ENCODE measurements at regions not wholly inside any gene's neighbourhood (a gene's known extent, or its start where the extent isn't known, plus 50 kb on each side); places are given as distances from the start of the nearest gene placed in this dataset.

DNA sequence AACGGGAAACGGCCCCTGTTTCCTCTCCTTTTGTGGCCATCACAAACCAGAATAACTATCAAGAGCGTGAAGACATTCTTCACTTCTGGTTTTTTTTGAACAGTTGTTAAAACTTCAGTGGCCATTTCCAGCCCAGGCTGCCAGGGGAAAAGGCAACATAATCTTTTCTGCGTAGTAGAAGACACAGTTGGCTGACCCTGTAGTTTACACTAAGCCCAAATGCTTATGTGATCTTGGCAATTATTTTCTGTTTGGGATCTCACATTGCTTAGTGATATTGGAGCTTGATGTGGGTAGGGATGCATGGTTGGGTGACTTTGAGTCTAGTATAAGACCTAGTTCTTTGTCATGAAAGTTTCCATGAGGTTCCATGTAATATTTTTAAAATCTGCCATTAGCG is 449.4 kb upstream of the CDH4 start:
- Mint-ChIP-seq H3K9me3 (peaks cover 6% of the 10 kb centered on the region), H3K27me3 (no peaks in the 10 kb centered on the region), H3K36me3 (no peaks in the 10 kb centered on the region), H3K4me1 (no peaks in the 10 kb centered on the region), H3K27ac (no peak overlapping the region), H3K4me3 (no peak overlapping the region)
- no peak for DNase-seq

DNA sequence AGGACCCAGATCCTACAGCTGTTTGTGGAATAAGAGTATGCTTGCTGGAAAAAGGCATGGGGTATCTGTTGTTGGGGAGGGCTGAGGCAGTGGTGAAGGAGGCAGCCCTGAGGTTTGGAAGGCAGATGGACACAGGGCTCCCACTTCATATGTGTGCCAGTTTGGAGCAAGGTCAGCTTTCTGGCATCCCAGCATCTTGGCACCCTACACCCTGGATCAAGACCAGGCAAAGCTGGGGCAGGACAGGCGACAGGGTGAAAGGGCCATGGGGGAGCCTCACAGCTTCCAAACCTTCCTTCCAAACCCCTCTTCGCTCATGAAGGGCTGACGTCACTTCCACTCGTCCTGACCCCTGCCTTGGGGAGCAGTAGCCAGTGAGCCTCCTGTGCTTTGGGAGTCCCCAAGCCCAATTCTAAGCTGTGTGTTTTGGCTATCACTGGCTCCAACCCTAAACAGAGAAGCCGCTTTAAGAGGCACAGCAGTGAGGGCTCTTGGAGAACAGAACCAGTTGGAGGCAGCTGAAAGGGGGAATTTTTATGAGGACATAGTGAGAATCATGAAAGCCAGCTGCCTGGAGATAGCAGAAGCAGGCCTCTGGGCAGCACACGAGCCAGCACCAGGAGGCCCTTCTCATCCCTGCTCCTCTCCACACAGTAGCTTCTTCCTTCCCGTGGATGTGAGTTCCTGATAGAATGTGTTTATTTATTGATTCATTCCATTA is 448.6 kb upstream of the CDH4 start:
- H3K27me3 Mint-ChIP-seq: no peaks in the 10 kb centered on the region
- DNase-seq: no peak
- H3K4me3 Mint-ChIP-seq: no peak overlapping the region
- H3K36me3 Mint-ChIP-seq: no peaks in the 10 kb centered on the region
- peaks cover 6% of the 10 kb centered on the region for H3K9me3 Mint-ChIP-seq
- no peaks in the 10 kb centered on the region for H3K4me1 Mint-ChIP-seq
- no peak overlapping the region for H3K27ac Mint-ChIP-seq

DNA sequence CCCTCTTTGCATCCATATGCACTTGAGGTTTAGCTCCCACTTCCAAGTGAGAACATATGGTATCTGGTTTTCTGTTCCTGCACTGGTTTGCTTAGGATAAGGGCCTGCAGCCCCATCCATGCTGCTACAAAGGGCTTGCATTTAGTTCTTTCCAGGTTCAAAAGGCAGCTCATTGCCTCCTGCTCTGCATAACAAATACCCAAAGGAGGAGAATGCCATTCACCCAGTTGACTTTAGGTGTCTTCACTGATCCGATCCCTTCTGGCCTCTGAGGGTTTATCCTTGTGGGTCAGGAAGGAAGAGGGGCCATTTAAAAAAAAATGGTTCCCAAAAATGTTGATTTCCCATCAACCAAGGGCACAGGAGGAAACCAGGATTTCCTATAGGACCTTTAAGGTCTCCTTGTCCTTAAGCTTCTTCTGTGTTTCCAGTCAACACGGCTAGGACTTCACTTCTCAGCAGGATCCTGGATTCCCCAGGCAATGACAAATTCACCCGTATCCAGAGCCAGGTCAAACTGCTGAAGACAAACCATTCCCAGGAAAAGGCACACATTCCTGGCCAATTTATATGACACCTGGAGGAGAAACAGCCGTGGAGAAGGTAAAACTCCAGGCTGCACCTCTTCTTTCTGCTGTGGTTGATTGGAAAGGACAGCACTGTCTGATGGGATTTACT is 447.7 kb upstream of the CDH4 start:
- Mint-ChIP-seq H3K4me3 (no peak overlapping the region), H3K27ac (no peak overlapping the region), H3K27me3 (no peaks in the 10 kb centered on the region), H3K4me1 (no peaks in the 10 kb centered on the region), H3K9me3 (peaks cover 6% of the 10 kb centered on the region), H3K36me3 (no peaks in the 10 kb centered on the region)
- DNase-seq: no peak

DNA sequence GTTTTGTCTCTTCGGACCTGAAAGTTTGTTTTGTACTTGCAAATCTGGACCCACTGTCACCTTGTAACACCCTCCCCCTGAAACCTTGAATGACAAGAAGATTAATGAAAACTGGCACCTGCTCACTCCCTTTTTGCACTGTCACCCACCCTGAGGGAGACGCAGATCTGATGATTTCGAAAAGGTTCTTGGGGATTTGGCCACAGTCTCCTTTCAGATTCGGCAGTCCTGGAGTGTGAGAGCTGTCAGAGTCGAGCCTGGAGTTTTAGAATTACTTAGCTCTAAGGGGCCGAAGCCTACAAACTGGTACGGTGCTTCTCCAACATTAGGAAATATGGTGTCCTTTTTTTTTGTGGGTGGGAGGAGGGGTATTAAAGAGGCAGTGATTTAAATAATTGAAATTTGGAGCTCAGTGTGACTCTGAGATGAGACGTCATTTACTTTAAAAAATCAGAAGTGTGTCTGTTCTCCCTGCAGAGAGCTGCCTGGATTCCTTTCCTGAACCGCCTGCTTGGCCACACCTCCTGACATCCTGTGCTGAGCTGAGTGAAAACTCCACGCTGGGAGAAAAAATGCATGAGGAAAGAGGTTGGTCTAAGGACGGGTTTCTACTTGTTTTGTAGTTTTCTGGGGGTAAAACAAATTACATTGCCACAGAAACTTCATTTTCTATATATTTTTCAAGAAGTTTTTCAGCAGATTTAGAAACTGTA is 447.0 kb upstream of the CDH4 start:
- no peak for DNase-seq
- no peak overlapping the region for H3K27ac Mint-ChIP-seq
- no peaks in the 10 kb centered on the region for H3K36me3 Mint-ChIP-seq
- no peaks in the 10 kb centered on the region for H3K4me1 Mint-ChIP-seq
- no peak overlapping the region for H3K4me3 Mint-ChIP-seq
- H3K27me3 Mint-ChIP-seq: no peaks in the 10 kb centered on the region
- H3K9me3 Mint-ChIP-seq: peaks cover 3% of the 10 kb centered on the region

DNA sequence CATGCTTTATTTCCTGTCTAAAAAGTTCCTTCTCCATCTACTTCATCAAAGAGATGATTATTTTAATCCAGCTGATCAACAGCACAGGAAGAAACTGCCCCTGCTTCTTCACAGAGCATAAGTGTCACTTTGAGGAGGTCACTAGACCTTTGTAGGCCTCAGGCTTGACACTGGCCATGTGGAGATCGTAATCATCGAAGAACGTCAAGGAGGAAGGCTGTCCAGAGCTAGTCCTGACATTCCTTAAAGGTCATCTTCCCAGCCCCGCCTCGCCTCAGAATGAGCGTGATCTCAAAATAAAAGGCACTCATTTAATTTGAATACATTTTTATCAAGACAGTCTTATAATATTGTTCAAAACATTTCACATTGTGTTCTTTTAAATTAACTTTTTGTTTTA is 445.7 kb upstream of the CDH4 start:
- H3K9me3 Mint-ChIP-seq: peaks cover 5% of the 10 kb centered on the region
- no peaks in the 10 kb centered on the region for H3K4me1 Mint-ChIP-seq
- H3K27me3 Mint-ChIP-seq: no peaks in the 10 kb centered on the region
- no peak overlapping the region for H3K4me3 Mint-ChIP-seq
- H3K27ac Mint-ChIP-seq: no peak overlapping the region
- no peak for DNase-seq
- H3K36me3 Mint-ChIP-seq: no peaks in the 10 kb centered on the region

DNA sequence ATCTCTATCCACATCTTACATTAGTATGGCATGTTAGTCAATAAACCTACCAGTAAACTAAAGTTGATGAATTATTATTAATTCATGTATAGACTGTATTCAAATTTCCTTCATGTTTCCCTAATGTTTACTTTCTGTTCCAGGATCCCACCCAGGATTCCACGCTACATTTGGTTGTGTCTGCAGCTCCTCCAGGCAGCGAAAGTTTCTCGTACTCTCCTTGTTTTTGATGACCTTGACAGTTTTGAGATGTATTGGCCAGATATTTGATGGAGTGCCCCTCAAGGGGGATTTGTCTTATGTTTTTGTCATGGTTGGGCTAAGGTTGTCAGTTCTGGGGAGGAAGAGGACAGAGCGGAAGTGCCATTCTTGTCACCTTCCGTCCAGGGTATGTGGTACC is 445.2 kb upstream of the CDH4 start:
- Mint-ChIP-seq H3K4me3 (no peak overlapping the region), H3K27me3 (no peaks in the 10 kb centered on the region), H3K27ac (no peak overlapping the region), H3K9me3 (peaks cover 9% of the 10 kb centered on the region), H3K4me1 (no peaks in the 10 kb centered on the region), H3K36me3 (no peaks in the 10 kb centered on the region)
- DNase-seq: no peak

DNA sequence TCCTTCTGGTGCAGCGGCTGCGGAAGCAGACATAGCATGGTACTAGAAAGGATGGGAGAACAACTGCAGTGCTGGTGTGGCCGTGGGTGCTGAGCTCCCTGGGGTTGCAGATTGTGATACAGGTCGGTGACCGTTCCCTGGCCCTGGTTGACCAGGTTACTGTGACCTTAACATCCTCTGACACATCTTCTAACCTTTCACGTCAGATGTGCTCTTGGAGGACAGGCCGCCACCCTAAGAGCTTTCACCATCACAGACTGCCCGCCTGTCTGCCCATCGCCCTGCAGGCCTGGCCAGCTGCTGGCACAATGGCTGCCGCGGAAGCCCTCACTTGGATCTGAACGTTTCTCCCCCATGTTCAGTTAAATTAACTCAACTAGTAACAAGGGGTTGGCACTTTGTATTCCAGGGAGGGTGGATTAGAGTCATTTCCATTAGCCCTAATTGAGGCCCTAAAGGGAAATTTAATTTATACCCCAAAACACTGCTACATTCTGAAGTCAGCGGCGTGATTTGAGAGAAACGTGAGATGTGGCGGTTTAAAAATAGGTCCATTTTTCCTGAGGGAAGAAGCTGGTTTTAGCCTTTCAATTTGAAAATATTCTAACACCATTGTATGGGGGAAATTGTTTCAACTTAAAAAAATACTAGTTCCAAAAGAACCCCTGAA is 443.9 kb upstream of the CDH4 start:
- Mint-ChIP-seq H3K9me3 (peaks cover 9% of the 10 kb centered on the region), H3K27me3 (no peaks in the 10 kb centered on the region), H3K27ac (no peak overlapping the region), H3K36me3 (no peaks in the 10 kb centered on the region), H3K4me1 (no peaks in the 10 kb centered on the region), H3K4me3 (no peak overlapping the region)
- no peak for DNase-seq

DNA sequence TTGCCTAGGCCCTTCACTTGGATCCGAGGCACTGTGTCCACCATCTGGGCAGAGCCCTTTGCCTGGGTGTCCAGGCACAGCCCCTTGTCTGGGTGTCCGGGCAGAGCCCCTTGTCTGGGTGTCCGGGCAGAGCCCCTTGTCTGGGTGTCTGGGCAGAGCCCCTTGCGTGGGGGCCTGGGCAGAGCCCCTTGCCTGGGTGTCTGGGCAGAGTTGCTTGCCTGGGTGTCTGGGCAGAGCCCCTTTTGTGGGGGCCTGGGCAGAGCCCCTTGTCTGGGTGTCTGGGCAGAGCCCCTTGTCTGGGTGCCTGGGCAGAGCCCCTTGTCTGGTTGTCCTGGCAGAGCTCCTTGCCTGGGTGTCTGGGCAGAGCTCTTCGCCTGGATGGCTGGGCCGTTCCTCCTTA is 443.4 kb upstream of the CDH4 start:
- Mint-ChIP-seq H3K27ac (no peak overlapping the region), H3K4me1 (no peaks in the 10 kb centered on the region), H3K9me3 (peaks cover 9% of the 10 kb centered on the region), H3K27me3 (no peaks in the 10 kb centered on the region), H3K36me3 (no peaks in the 10 kb centered on the region), H3K4me3 (no peak overlapping the region)
- DNase-seq: no peak

DNA sequence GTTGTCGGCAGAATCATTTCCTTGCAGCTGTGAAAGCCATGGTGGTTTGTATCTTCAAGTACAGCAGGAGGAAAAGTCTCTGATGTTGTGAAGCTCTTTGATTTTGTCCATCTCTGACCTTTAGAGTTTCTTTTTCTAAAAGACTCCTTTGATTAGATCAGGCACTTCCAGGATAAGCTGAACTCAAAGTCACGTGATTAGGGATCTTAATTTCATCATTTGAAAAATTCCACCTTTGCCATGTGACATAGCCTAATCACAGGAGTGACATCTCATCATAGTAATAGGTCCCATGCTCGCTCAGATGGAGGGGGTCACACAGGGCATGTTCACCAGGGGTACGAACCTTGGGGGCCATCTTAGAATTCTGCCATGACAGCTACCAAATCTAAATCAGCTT is 441.5 kb upstream of the CDH4 start:
- H3K36me3 Mint-ChIP-seq: no peaks in the 10 kb centered on the region
- peaks cover 9% of the 10 kb centered on the region for H3K9me3 Mint-ChIP-seq
- no peak overlapping the region for H3K27ac Mint-ChIP-seq
- no peaks in the 10 kb centered on the region for H3K27me3 Mint-ChIP-seq
- no peak for DNase-seq
- no peaks in the 10 kb centered on the region for H3K4me1 Mint-ChIP-seq
- H3K4me3 Mint-ChIP-seq: no peak overlapping the region

DNA sequence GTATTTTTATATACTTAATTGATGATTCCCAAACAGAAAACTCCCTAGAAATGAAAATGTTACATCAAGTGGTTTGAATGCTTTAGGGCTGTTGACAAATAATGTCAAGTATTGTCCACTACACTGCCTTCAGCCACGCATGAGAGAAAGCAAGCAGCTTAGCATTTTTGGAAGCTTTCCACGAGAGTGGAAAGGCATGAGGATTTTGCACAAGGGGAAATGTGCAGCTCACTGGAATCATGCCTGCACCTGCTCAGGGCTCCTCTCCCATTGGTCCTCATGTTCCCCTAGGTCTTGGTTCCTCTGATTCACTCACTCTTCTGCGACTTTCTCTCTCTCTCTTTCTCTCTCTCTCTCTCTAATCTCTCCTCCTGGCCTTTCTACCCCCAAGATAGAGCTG is 439.5 kb upstream of the CDH4 start:
- no peaks in the 10 kb centered on the region for H3K36me3 Mint-ChIP-seq
- H3K27me3 Mint-ChIP-seq: no peaks in the 10 kb centered on the region
- H3K9me3 Mint-ChIP-seq: peaks cover 9% of the 10 kb centered on the region
- no peaks in the 10 kb centered on the region for H3K4me1 Mint-ChIP-seq
- H3K27ac Mint-ChIP-seq: no peak overlapping the region
- no peak for DNase-seq
- H3K4me3 Mint-ChIP-seq: no peak overlapping the region

DNA sequence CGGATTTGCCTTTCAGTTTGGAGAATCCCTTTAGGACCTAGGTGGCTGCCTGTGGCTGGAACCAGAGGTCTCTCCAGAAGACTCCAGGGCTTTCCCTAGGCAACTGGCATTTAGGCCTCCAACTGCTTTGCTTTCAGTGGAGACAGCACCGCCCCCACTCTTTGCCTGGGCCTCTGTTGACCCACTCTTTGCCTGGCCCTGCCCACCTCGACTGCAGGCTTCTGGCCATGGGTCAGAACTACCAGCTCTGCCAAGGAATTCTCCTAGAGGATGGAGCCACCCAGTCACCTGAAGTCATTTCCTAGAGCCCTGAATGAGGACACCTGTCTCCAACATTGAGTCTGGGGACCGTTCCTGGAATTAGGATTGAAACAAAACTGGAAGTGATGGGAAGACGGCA is 439.0 kb upstream of the CDH4 start:
- Mint-ChIP-seq H3K36me3 (no peaks in the 10 kb centered on the region), H3K4me3 (no peak overlapping the region), H3K4me1 (no peaks in the 10 kb centered on the region), H3K27me3 (no peaks in the 10 kb centered on the region), H3K27ac (no peak overlapping the region), H3K9me3 (peaks cover 9% of the 10 kb centered on the region)
- no peak for DNase-seq

DNA sequence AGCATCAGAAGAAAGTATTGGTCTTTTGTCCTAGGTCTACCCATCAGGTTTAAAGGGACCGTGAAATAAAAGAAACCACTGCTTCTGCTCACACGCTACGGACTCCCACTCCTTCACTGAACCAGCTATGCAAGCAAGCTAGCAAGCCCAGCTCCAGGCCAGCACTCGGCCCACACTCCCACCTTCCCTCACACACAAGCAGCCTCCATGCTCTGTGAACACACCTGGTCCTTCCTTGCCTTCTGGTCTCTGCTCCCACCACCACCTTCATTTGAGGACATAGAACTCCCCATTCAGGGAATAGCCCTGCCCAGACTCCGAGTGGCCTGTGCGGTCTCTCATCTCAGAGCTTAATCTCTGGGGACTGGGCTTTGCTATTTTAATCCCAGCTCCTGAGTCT is 436.4 kb upstream of the CDH4 start:
- H3K27ac Mint-ChIP-seq: no peak overlapping the region
- peaks cover 7% of the 10 kb centered on the region for H3K27me3 Mint-ChIP-seq
- no peaks in the 10 kb centered on the region for H3K36me3 Mint-ChIP-seq
- H3K4me3 Mint-ChIP-seq: no peak overlapping the region
- H3K4me1 Mint-ChIP-seq: no peaks in the 10 kb centered on the region
- H3K9me3 Mint-ChIP-seq: peaks cover 9% of the 10 kb centered on the region
- no peak for DNase-seq

DNA sequence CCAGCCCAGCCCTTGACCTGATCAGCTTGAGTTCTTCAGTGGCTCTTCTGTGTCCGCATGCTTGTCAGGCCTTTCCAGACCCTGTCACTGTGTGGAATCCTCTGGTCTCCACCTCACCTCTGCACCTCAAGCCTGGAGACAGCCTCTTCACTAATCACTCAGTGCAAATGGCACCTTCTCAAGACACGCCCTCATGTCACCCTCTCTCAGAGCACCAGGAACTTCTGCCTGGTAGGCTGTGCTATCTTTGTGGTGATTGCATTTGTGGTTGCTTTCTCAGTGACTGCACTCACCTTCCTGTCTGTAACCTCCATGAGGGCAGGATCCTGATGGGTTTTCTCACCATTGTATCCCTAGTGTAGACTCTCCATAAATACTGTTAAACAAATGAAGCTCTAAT is 435.2 kb upstream of the CDH4 start:
- Mint-ChIP-seq H3K27me3 (peaks cover 11% of the 10 kb centered on the region), H3K4me3 (no peak overlapping the region), H3K27ac (no peak overlapping the region), H3K4me1 (no peaks in the 10 kb centered on the region), H3K36me3 (no peaks in the 10 kb centered on the region), H3K9me3 (no peaks in the 10 kb centered on the region)
- DNase-seq: no peak

DNA sequence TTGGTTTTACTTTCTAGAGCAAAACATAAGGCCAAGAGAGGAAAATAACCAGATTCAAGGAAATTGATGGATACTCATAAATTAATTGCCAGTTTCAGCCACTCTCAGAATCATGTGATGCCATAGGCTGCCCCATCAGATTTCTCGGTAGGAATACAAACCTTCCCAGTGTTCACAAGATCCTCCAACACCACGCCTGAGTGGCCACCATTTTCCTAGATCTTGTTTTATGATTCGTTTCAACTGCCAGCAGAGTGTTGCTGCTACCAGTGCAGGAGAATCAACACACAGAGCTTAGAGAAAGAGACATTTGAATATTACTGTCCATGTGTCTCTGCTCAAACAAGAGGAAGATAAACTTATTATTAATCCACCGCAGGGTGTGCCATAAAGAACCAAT is 434.2 kb upstream of the CDH4 start:
- H3K4me1 Mint-ChIP-seq: no peaks in the 10 kb centered on the region
- no peaks in the 10 kb centered on the region for H3K36me3 Mint-ChIP-seq
- no peak for DNase-seq
- no peaks in the 10 kb centered on the region for H3K9me3 Mint-ChIP-seq
- H3K27ac Mint-ChIP-seq: no peak overlapping the region
- H3K27me3 Mint-ChIP-seq: peaks cover 11% of the 10 kb centered on the region
- no peak overlapping the region for H3K4me3 Mint-ChIP-seq

DNA sequence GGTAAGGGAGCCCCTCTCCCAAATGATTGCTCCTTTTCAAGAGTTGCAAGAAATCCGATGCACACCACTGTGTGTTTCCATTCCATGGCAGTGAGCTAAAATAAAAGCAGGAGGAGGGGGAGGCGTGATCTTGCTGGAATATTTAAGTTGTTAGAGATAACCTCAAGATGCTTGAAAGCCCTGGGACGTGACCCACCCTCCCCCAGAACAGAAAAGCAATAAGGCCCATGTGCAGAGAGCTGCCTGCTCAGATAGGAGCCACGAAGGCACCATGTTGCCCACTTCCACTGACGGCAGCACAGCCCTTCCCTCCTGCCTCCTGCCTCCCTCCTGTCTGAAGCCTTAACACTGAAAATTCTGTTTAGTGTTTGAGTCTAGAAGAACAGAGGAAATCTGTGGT is 432.6 kb upstream of the CDH4 start:
- Mint-ChIP-seq H3K27me3 (peaks cover 14% of the 10 kb centered on the region), H3K27ac (no peak overlapping the region), H3K4me1 (no peaks in the 10 kb centered on the region), H3K4me3 (no peak overlapping the region), H3K9me3 (no peaks in the 10 kb centered on the region), H3K36me3 (no peaks in the 10 kb centered on the region)
- no peak for DNase-seq

Measured in activated naive CD8-positive, alpha-beta T cell treated with anti-CD3 and anti-CD28 coated beads for 36 hours (primary cell).